HUES48 (cell line): ENCODE measurements at regions not wholly inside any gene's neighbourhood (a gene's known extent, or its start where the extent isn't known, plus 50 kb on each side); places are given as distances from the start of the nearest gene placed in this dataset.
"Not testable (repeated sequence)": the region's sequence is repeated elsewhere in the genome, so short reads cannot be mapped to it uniquely, and the experiment has no call there.

ENCODE experiments used
- H3K27ac ChIP-seq: one replicate; pipeline ENCODE4 v1.7.0; 2013; ENCODE audit warnings: low read depth, low read length, inconsistent platforms
- H3K27me3 ChIP-seq: 2 replicates; pipeline ENCODE4 v1.6.1; 2013; ENCODE audit warnings: mild to moderate bottlenecking, low read length; ENCODE audit not compliant: control insufficient read depth, insufficient read depth
- H3K36me3 ChIP-seq: 2 replicates; pipeline ENCODE4 v1.6.1; 2013; ENCODE audit warnings: low read length; ENCODE audit not compliant: control insufficient read depth, insufficient read depth
- H3K4me1 ChIP-seq: 2 replicates; pipeline ENCODE4 v1.6.1; 2013; ENCODE audit warnings: mild to moderate bottlenecking, low read length; ENCODE audit not compliant: control insufficient read depth, insufficient read depth
- H3K4me3 ChIP-seq: 2 replicates; pipeline ENCODE4 v1.5.1; 2013; ENCODE audit warnings: mild to moderate bottlenecking, low read depth, low read length
- H3K9ac ChIP-seq: 2 replicates; pipeline ENCODE4 v1.6.1; 2013; ENCODE audit warnings: mild to moderate bottlenecking, low read depth, low read length, moderate library complexity
- H3K9me3 ChIP-seq: 2 replicates; pipeline ENCODE4 v1.6.1; 2013; ENCODE audit warnings: low read length; ENCODE audit not compliant: control insufficient read depth, insufficient read depth

GRCh38 chr3:102722317-102722716, 287.5 kb downstream of the ZPLD1 start:
- H3K9me3 ChIP-seq: no peaks in the 10 kb centered on the region
- no peaks in the 10 kb centered on the region for H3K4me1 ChIP-seq
- no peak overlapping the region for H3K9ac ChIP-seq
- H3K4me3 ChIP-seq: no peak overlapping the region
- H3K36me3 ChIP-seq: no peaks in the 10 kb centered on the region
- no peak overlapping the region for H3K27ac ChIP-seq
- H3K27me3 ChIP-seq: no peaks in the 10 kb centered on the region

GRCh38 chr3:102727340-102727739, 292.5 kb downstream of the ZPLD1 start:
- no peaks in the 10 kb centered on the region for H3K9me3 ChIP-seq
- no peak overlapping the region for H3K27ac ChIP-seq
- no peaks in the 10 kb centered on the region for H3K4me1 ChIP-seq
- H3K27me3 ChIP-seq: no peaks in the 10 kb centered on the region
- H3K4me3 ChIP-seq: no peak overlapping the region
- no peaks in the 10 kb centered on the region for H3K36me3 ChIP-seq
- no peak overlapping the region for H3K9ac ChIP-seq

GRCh38 chr3:102732581-102732980, 297.8 kb downstream of the ZPLD1 start:
- H3K9me3 ChIP-seq, H3K4me3 ChIP-seq, H3K9ac ChIP-seq, H3K27me3 ChIP-seq, H3K36me3 ChIP-seq, H3K27ac ChIP-seq: not testable (repeated sequence)
- H3K4me1 ChIP-seq: peaks cover 19% of the 10 kb centered on the region

GRCh38 chr3:102733791-102734563, 299.2 kb downstream of the ZPLD1 start:
- Histone ChIP-seq H3K9ac (no peak overlapping the region), H3K9me3 (no peaks in the 10 kb centered on the region), H3K4me1 (peaks cover 19% of the 10 kb centered on the region), H3K4me3 (no peak overlapping the region), H3K27ac (no peak overlapping the region), H3K36me3 (no peaks in the 10 kb centered on the region), H3K27me3 (no peaks in the 10 kb centered on the region)

GRCh38 chr3:102735311-102735710, 300.5 kb downstream of the ZPLD1 start:
- no peak overlapping the region for H3K4me3 ChIP-seq
- no peaks in the 10 kb centered on the region for H3K9me3 ChIP-seq
- H3K36me3 ChIP-seq: no peaks in the 10 kb centered on the region
- H3K9ac ChIP-seq: no peak overlapping the region
- no peak overlapping the region for H3K27ac ChIP-seq
- H3K4me1 ChIP-seq: peaks cover 19% of the 10 kb centered on the region
- no peaks in the 10 kb centered on the region for H3K27me3 ChIP-seq

GRCh38 chr3:102736288-102736974, 301.6 kb downstream of the ZPLD1 start:
- Histone ChIP-seq H3K4me1 (peaks cover 19% of the 10 kb centered on the region), H3K27ac (no peak overlapping the region), H3K9ac (no peak overlapping the region), H3K9me3 (no peaks in the 10 kb centered on the region), H3K27me3 (no peaks in the 10 kb centered on the region), H3K36me3 (no peaks in the 10 kb centered on the region), H3K4me3 (no peak overlapping the region)

GRCh38 chr3:102736975-102737304, 302.1 kb downstream of the ZPLD1 start:
- Histone ChIP-seq H3K36me3 (no peaks in the 10 kb centered on the region), H3K4me1 (peaks cover 19% of the 10 kb centered on the region), H3K27me3 (no peaks in the 10 kb centered on the region), H3K27ac (no peak overlapping the region), H3K9ac (no peak overlapping the region), H3K9me3 (no peaks in the 10 kb centered on the region), H3K4me3 (no peak overlapping the region)

- no peak overlapping the region for H3K9ac ChIP-seq
- no peaks in the 10 kb centered on the region for H3K27me3 ChIP-seq
- H3K4me3 ChIP-seq: no peak overlapping the region
- no peak overlapping the region for H3K27ac ChIP-seq
- H3K36me3 ChIP-seq: no peaks in the 10 kb centered on the region
- H3K4me1 ChIP-seq: peaks cover 19% of the 10 kb centered on the region
- no peaks in the 10 kb centered on the region for H3K9me3 ChIP-seq
Measured at GRCh38 chr3:102737353-102737752, 302.5 kb downstream of the ZPLD1 start.

GRCh38 chr3:102741105-102741504, 306.3 kb downstream of the ZPLD1 start:
- Histone ChIP-seq H3K27me3 (no peaks in the 10 kb centered on the region), H3K9ac (no peak overlapping the region), H3K4me1 (no peaks in the 10 kb centered on the region), H3K36me3 (no peaks in the 10 kb centered on the region), H3K4me3 (no peak overlapping the region), H3K27ac (no peak overlapping the region), H3K9me3 (no peaks in the 10 kb centered on the region)

- Histone ChIP-seq H3K27me3 (no peaks in the 10 kb centered on the region), H3K9me3 (no peaks in the 10 kb centered on the region), H3K4me1 (no peaks in the 10 kb centered on the region), H3K36me3 (no peaks in the 10 kb centered on the region), H3K4me3 (no peak overlapping the region), H3K27ac (no peak overlapping the region), H3K9ac (no peak overlapping the region)
Measured at GRCh38 chr3:102741694-102742093, 306.9 kb downstream of the ZPLD1 start.

- Histone ChIP-seq H3K9me3 (no peaks in the 10 kb centered on the region), H3K36me3 (no peaks in the 10 kb centered on the region), H3K4me1 (peaks cover 23% of the 10 kb centered on the region), H3K9ac (no peak overlapping the region), H3K27me3 (no peaks in the 10 kb centered on the region), H3K4me3 (no peak overlapping the region), H3K27ac (no peak overlapping the region)
Measured at GRCh38 chr3:102745881-102746280, 311.1 kb downstream of the ZPLD1 start.
